Esophagus squamous epithelium (tissue), 4 donors: ENCODE measurements at regions not wholly inside any gene's neighbourhood (a gene's known extent, or its start where the extent isn't known, plus 50 kb on each side); places are given as distances from the start of the nearest gene placed in this dataset.

ENCODE experiments used
- CTCF ChIP-seq, 6 experiments: fragments of 450-650 bp in 4 of 6; fragments of 200-600 bp in 2 of 6; sonication (generic) in 2 of 6; IDR thresholded peaks; one replicate each; pipeline ENCODE4 v1.5.1; 2016 to 2019; ENCODE audit warnings: antibody characterized with exemption in 6 of 6, mild to moderate bottlenecking in 4 of 6, moderate library complexity in 4 of 6
- POLR2A ChIP-seq, 4 donors: fragments of 450-650 bp; IDR thresholded peaks; one replicate each; pipeline ENCODE4 v1.6.1; 2017; ENCODE audit warnings: antibody characterized with exemption in 4 of 4, mild to moderate bottlenecking in 4 of 4, moderate library complexity in 3 of 4

GRCh38 chr20:7257099-7257498, 489.6 kb downstream of the BMP2 start:
- no peak for TF ChIP-seq POLR2A (IDR thresholded peaks at IDR 0.05)
- TF ChIP-seq CTCF (IDR thresholded peaks at IDR 0.05), result no peak
